ENCODE measurements at regions not wholly inside any gene's neighbourhood (a gene's known extent, or its start where the extent isn't known, plus 50 kb on each side); places are given as distances from the start of the nearest gene placed in this dataset.

DNA sequence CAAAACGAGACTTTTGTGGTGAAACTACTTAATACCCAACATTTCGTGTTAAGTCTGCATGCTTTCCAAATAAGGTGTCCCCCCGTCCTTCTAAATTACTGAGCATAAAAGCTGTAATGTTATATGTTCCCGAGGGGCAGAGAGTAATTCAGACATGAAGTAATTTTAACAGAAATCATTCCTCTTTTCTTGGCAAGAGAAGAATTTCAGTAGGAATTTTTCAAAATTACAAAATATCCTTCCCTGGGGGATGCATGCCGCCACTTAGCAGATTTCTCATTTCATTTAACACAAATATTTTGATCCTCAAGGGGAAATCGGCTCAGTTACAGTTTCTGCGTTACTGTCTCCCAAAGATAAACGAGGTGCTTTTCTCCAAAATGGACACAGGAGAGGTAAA is 213.2 kb upstream of the RHOBTB1 start:
- Histone ChIP-seq H3K4me1 (peaks cover 25% of the 10 kb centered on the region), H3K27ac (no peak overlapping the region), H3K9me3 (no peaks in the 10 kb centered on the region), H3K4me3 (no peak overlapping the region), H3K27me3 (no peaks in the 10 kb centered on the region), H3K36me3 (no peaks in the 10 kb centered on the region)
- TF ChIP-seq POLR2AphosphoS5 (IDR thresholded peaks at IDR 0.05; ENCODE audit: insufficient read depth in 1 of 2, low read depth in 1 of 2) (no peak), POLR2A (IDR thresholded peaks at IDR 0.05) (no peak)
- TF ChIP-seq, protein P1, sequence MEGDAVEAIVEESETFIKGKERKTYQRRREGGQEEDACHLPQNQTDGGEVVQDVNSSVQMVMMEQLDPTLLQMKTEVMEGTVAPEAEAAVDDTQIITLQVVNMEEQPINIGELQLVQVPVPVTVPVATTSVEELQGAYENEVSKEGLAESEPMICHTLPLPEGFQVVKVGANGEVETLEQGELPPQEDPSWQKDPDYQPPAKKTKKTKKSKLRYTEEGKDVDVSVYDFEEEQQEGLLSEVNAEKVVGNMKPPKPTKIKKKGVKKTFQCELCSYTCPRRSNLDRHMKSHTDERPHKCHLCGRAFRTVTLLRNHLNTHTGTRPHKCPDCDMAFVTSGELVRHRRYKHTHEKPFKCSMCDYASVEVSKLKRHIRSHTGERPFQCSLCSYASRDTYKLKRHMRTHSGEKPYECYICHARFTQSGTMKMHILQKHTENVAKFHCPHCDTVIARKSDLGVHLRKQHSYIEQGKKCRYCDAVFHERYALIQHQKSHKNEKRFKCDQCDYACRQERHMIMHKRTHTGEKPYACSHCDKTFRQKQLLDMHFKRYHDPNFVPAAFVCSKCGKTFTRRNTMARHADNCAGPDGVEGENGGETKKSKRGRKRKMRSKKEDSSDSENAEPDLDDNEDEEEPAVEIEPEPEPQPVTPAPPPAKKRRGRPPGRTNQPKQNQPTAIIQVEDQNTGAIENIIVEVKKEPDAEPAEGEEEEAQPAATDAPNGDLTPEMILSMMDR (IDR thresholded peaks at IDR 0.05): no peak
- no peak for DNase-seq (ENCODE audit: extremely low spot score in 2 of 2)
- intact Hi-C loops (cut with DNase I): no loop called here

DNA sequence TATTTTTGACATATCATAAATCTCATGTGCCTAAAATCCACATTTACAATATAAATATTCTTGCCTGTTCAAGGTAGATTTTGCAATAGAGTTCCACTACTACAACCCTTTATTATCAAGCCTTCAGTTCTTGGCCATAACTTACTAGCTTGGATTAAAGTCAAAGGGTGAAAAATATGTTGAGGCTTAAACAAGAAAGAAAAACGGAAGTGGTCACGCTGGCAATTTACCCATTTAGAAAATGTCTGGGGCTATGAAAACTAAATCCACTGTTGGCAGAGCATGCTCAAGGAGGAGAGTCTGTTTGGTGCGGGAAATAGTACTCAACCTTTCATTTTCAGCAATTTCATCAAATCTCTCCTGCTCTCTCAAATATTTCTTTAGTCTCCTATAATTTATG is 209.8 kb upstream of the RHOBTB1 start:
- TF ChIP-seq POLR2A (IDR thresholded peaks at IDR 0.05) (no peak), POLR2AphosphoS5 (IDR thresholded peaks at IDR 0.05; ENCODE audit: insufficient read depth in 1 of 2, low read depth in 1 of 2) (no peak)
- TF ChIP-seq, protein P1 (IDR thresholded peaks at IDR 0.05): no peak
- intact Hi-C loops (cut with DNase I): no loop called here
- no peaks in the 10 kb centered on the region for H3K36me3 ChIP-seq
- no peaks in the 10 kb centered on the region for H3K9me3 ChIP-seq
- no peaks in the 10 kb centered on the region for H3K27me3 ChIP-seq
- H3K4me1 ChIP-seq: peaks cover 9% of the 10 kb centered on the region
- DNase-seq (ENCODE audit: extremely low spot score in 2 of 2): no peak
- H3K4me3 ChIP-seq: no peak overlapping the region
- H3K27ac ChIP-seq: no peak overlapping the region

DNA sequence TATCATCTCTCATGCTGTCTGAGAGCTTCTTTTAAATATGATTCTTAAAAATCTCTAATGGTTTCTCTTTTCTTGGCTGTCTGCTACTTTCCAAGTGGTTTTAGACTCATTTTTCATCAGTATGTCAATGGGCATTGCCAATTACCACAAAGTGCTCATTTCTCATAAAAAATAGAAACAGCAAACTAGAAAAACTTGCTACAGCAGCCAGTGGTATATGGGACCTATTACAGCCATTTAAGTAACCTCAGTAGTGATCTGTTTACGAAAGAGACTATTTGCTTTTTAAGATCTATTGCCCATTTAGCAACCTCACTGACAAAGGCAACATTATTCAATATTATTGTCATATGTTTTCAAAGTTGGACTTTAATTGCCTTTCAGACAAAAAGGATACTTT is 207.1 kb upstream of the RHOBTB1 start:
- no peak overlapping the region for H3K27ac ChIP-seq

DNA sequence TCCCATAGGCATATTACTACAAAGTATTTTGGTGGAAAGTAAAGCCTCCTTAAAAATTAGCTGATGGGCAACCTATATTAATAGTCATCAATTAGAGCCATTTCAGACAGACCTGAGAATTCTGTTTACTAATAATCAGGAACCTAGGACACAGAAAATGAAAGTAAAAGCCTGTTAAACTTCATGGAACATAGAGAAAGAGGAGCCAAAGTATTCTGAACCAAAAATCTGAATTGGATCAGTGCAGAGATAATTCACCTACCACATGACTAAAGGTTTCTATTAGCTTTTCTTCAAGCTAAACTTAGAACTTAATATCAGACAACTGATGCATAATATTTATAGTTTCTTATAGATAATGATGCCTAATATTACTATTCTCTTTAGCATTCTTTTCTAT is 204.5 kb upstream of the RHOBTB1 start:
- no peaks in the 10 kb centered on the region for H3K36me3 ChIP-seq
- H3K27me3 ChIP-seq: no peaks in the 10 kb centered on the region
- H3K4me1 ChIP-seq: no peaks in the 10 kb centered on the region
- TF ChIP-seq POLR2A (IDR thresholded peaks at IDR 0.05): no peak
- no peak for DNase-seq (ENCODE audit: extremely low spot score in 2 of 2)
- H3K9me3 ChIP-seq: no peaks in the 10 kb centered on the region
- H3K27ac ChIP-seq: no peak overlapping the region
- intact Hi-C loops (cut with DNase I): no loop called here
- no peak overlapping the region for H3K4me3 ChIP-seq

More for the DNA sequence above, 207.1 kb upstream of the RHOBTB1 start:
- H3K36me3 ChIP-seq: no peaks in the 10 kb centered on the region
- no peak for DNase-seq (ENCODE audit: extremely low spot score in 2 of 2)
- H3K4me1 ChIP-seq: no peaks in the 10 kb centered on the region
- intact Hi-C loops (cut with DNase I): no loop called here
- no peaks in the 10 kb centered on the region for H3K9me3 ChIP-seq
- H3K27me3 ChIP-seq: no peaks in the 10 kb centered on the region
- H3K4me3 ChIP-seq: no peak overlapping the region
- TF ChIP-seq POLR2AphosphoS5 (IDR thresholded peaks at IDR 0.05; ENCODE audit: insufficient read depth in 1 of 2, low read depth in 1 of 2): no peak
- TF ChIP-seq POLR2A (IDR thresholded peaks at IDR 0.05): no peak
- TF ChIP-seq, protein P1 (IDR thresholded peaks at IDR 0.05): no peak

DNA sequence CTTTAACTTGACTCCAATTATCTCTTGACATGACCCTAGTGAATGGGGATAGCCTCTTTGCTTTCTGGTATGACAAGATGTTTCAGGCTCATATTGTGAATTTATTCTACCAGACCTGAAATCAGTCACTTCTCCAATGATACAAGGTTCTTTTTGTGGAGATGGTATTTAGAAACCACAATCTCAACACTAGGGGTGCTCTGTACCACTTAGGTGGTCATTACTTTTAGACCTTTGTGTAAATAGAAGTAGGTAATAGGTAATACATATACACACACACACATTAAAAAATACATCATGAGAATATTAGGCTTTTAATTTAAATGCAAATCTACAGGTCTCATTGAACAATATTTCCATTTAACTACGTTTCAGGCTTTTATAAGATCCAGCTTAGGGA is 199.0 kb upstream of the RHOBTB1 start:
- H3K4me1 ChIP-seq: peaks cover 5% of the 10 kb centered on the region
- H3K36me3 ChIP-seq: no peaks in the 10 kb centered on the region
- no peak overlapping the region for H3K27ac ChIP-seq
- H3K27me3 ChIP-seq: no peaks in the 10 kb centered on the region
- TF ChIP-seq, protein P1 (IDR thresholded peaks at IDR 0.05): no peak
- TF ChIP-seq POLR2A (IDR thresholded peaks at IDR 0.05) (no peak), POLR2AphosphoS5 (IDR thresholded peaks at IDR 0.05; ENCODE audit: insufficient read depth in 1 of 2, low read depth in 1 of 2) (no peak)
- intact Hi-C loops (cut with DNase I): no loop called here
- no peak for DNase-seq (ENCODE audit: extremely low spot score in 2 of 2)
- no peak overlapping the region for H3K4me3 ChIP-seq
- H3K9me3 ChIP-seq: no peaks in the 10 kb centered on the region

Measured in vagina (tissue), 2 donors.